Karpas-422 (cell line): ENCODE measurements at regions not wholly inside any gene's neighbourhood (a gene's known extent, or its start where the extent isn't known, plus 50 kb on each side); places are given as distances from the start of the nearest gene placed in this dataset.

ENCODE experiments used
- DNase-seq: peaks from one replicate; pipeline ENCODE4 v3.0.0-alpha.2; 2015
- H2AFZ ChIP-seq: fragments of 200-600 bp; sonication (generic); 2 replicates; pipeline ENCODE4 v1.6.1; 2014; ENCODE audit warnings: antibody characterized with exemption, low read length, mixed read lengths
- H3K27ac ChIP-seq: fragments of 200-600 bp; sonication (generic); 2 replicates; pipeline ENCODE4 v1.5.1; 2014; ENCODE audit warnings: mild to moderate bottlenecking, low read length, moderate library complexity
- H3K27me3 ChIP-seq: fragments of 200-600 bp; sonication (generic); 2 replicates; pipeline ENCODE4 v1.6.1; 2014; ENCODE audit warnings: low read length, mixed read lengths
- H3K36me3 ChIP-seq: fragments of 200-600 bp; sonication (generic); 2 replicates; pipeline ENCODE4 v1.6.1; 2014; ENCODE audit warnings: low read length, mixed read lengths; ENCODE audit not compliant: insufficient read depth
- H3K4me1 ChIP-seq: fragments of 200-600 bp; sonication (generic); 2 replicates; pipeline ENCODE4 v1.6.1; 2014; ENCODE audit warnings: mild to moderate bottlenecking, low read length, mixed read lengths
- H3K4me2 ChIP-seq: fragments of 200-600 bp; sonication (generic); 2 replicates; pipeline ENCODE4 v1.6.1; 2014; ENCODE audit warnings: low read length, low read depth, mild to moderate bottlenecking; ENCODE audit not compliant: poor library complexity, severe bottlenecking
- H3K4me3 ChIP-seq: fragments of 200-600 bp; sonication (generic); 2 replicates; pipeline ENCODE4 v1.5.1; 2014; ENCODE audit warnings: mild to moderate bottlenecking, antibody characterized with exemption, low read length, mixed read lengths
- H3K79me2 ChIP-seq: fragments of 200-600 bp; sonication (generic); 2 replicates; pipeline ENCODE4 v1.6.1; 2014; ENCODE audit warnings: mild to moderate bottlenecking, low read length, mixed read lengths
- H3K9ac ChIP-seq: fragments of 200-600 bp; sonication (generic); 2 replicates; pipeline ENCODE4 v1.6.0; 2014; ENCODE audit warnings: low read length
- H3K9me2 ChIP-seq: fragments of 200-600 bp; sonication (generic), shearing (Covaris generic); replicated peaks from 2 replicates; pipeline ENCODE4 v1.6.0; 2014; ENCODE audit warnings: mild to moderate bottlenecking, low read length, moderate library complexity; ENCODE audit not compliant: insufficient read depth
- H3K9me3 ChIP-seq: fragments of 300-700, 200-600 bp; sonication (generic); 2 replicates; pipeline ENCODE4 v1.6.1; 2014; ENCODE audit warnings: low read length, mixed read lengths
- H4K20me1 ChIP-seq: fragments of 200-600 bp; sonication (generic); 2 replicates; pipeline ENCODE4 v1.6.1; 2014; ENCODE audit warnings: mild to moderate bottlenecking, antibody characterized with exemption, low read length, low read depth; ENCODE audit not compliant: insufficient read depth

DNA sequence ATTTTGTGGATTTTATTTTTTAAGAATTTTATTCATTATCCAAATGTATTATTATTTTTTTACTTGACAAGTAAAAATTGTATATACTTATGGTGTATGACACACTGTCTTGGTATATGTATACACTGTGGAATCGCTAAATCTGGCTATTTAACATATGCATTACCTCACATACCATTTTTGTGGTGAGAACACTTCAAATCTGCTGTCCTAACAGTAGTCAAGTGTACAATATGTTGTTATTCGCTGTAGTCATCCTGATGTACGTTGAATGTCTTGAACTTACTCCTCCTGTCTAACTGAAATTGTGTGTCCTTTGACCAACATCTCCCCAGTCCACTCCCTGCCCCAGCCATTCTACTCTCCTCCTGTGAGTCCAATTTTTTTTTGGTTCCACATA is 153.2 kb upstream of the PTPRM start:
- Histone ChIP-seq H3K4me2 (no peak overlapping the region), H2AFZ (no peak overlapping the region), H3K36me3 (no peaks in the 10 kb centered on the region), H3K9ac (no peak overlapping the region), H3K27me3 (no peaks in the 10 kb centered on the region), H3K4me3 (no peak overlapping the region), H3K9me3 (peaks cover 7% of the 10 kb centered on the region; the same call in 1 of the 2 replicates), H3K9me2 (no peaks in the 10 kb centered on the region), H4K20me1 (no peaks in the 10 kb centered on the region), H3K27ac (no peak overlapping the region), H3K4me1 (no peaks in the 10 kb centered on the region), H3K79me2 (no peaks in the 10 kb centered on the region)
- DNase-seq, result no peak

DNA sequence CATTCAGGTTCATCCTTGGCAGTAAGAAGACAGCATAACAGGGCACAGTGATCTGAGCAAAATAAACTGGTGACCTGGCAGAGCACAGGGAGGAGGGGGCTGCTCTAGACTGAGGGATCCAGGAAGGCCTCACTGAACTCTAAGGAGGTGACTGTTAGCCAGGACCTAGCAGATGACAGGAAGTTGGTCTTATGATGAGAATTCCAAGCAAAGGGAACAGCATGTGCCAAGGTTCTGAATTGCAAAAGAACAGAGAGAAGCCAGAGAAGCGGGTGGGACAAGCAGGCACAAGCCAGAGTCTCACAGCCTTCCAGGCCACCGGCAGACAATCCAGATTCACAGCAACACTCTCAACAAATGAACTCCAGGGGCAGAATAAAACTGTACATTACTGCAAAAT is 152.7 kb upstream of the PTPRM start:
- H3K9me3 ChIP-seq, result peaks cover 7% of the 10 kb centered on the region; the same call in 1 of the 2 replicates
- no peak overlapping the region for H3K4me2 ChIP-seq
- H3K27ac ChIP-seq, result no peak overlapping the region
- no peak overlapping the region for H2AFZ ChIP-seq
- DNase-seq, result no peak
- no peaks in the 10 kb centered on the region for H3K9me2 ChIP-seq
- H3K27me3 ChIP-seq, result no peaks in the 10 kb centered on the region
- H3K4me3 ChIP-seq, result no peak overlapping the region
- no peaks in the 10 kb centered on the region for H3K4me1 ChIP-seq
- no peaks in the 10 kb centered on the region for H3K36me3 ChIP-seq
- no peaks in the 10 kb centered on the region for H4K20me1 ChIP-seq
- H3K9ac ChIP-seq, result no peak overlapping the region
- no peaks in the 10 kb centered on the region for H3K79me2 ChIP-seq

GRCh38 chr18:7415081-7415894 is 151.8 kb upstream of the PTPRM start:
- Histone ChIP-seq H3K4me1 (no peaks in the 10 kb centered on the region), H3K27ac (no peak overlapping the region), H3K36me3 (no peaks in the 10 kb centered on the region), H3K9me3 (peaks cover 7% of the 10 kb centered on the region; the same call in 1 of the 2 replicates), H3K9ac (no peak overlapping the region), H3K79me2 (no peaks in the 10 kb centered on the region), H4K20me1 (no peaks in the 10 kb centered on the region), H2AFZ (no peak overlapping the region), H3K4me3 (no peak overlapping the region), H3K27me3 (no peaks in the 10 kb centered on the region), H3K4me2 (no peak overlapping the region), H3K9me2 (no peaks in the 10 kb centered on the region)
- DNase-seq, result no peak

GRCh38 chr18:7417727-7418126 is 149.4 kb upstream of the PTPRM start:
- H2AFZ ChIP-seq, result no peak overlapping the region
- H3K27me3 ChIP-seq, result no peaks in the 10 kb centered on the region
- H3K27ac ChIP-seq, result no peak overlapping the region
- H3K4me2 ChIP-seq, result no peak overlapping the region
- H3K9me3 ChIP-seq, result peaks cover 7% of the 10 kb centered on the region; the same call in 1 of the 2 replicates
- H3K9me2 ChIP-seq, result no peaks in the 10 kb centered on the region
- no peaks in the 10 kb centered on the region for H3K79me2 ChIP-seq
- no peak overlapping the region for H3K9ac ChIP-seq
- no peaks in the 10 kb centered on the region for H3K36me3 ChIP-seq
- DNase-seq, result no peak
- no peaks in the 10 kb centered on the region for H4K20me1 ChIP-seq
- no peaks in the 10 kb centered on the region for H3K4me1 ChIP-seq
- no peak overlapping the region for H3K4me3 ChIP-seq

GRCh38 chr18:7429831-7430230 is 137.3 kb upstream of the PTPRM start:
- H3K27ac ChIP-seq, result no peak overlapping the region
- no peaks in the 10 kb centered on the region for H3K79me2 ChIP-seq
- H3K4me3 ChIP-seq, result no peak overlapping the region
- H3K9me2 ChIP-seq, result no peaks in the 10 kb centered on the region
- H4K20me1 ChIP-seq, result no peaks in the 10 kb centered on the region
- DNase-seq, result no peak
- no peak overlapping the region for H3K4me2 ChIP-seq
- H3K9ac ChIP-seq, result no peak overlapping the region
- H3K4me1 ChIP-seq, result no peaks in the 10 kb centered on the region
- H3K27me3 ChIP-seq, result no peaks in the 10 kb centered on the region
- no peaks in the 10 kb centered on the region; the same call in 1 of the 2 replicates for H3K36me3 ChIP-seq
- H2AFZ ChIP-seq, result no peak overlapping the region
- H3K9me3 ChIP-seq, result peaks cover 17% of the 10 kb centered on the region; the same call in 1 of the 2 replicates

GRCh38 chr18:7436166-7436565 is 130.9 kb upstream of the PTPRM start:
- peaks cover 7% of the 10 kb centered on the region; the same call in 1 of the 2 replicates for H3K9me3 ChIP-seq
- H3K9ac ChIP-seq, result no peak overlapping the region
- no peaks in the 10 kb centered on the region for H3K79me2 ChIP-seq
- no peaks in the 10 kb centered on the region for H3K9me2 ChIP-seq
- no peaks in the 10 kb centered on the region for H4K20me1 ChIP-seq
- H3K4me3 ChIP-seq, result no peak overlapping the region
- H2AFZ ChIP-seq, result no peak overlapping the region
- H3K4me2 ChIP-seq, result no peak overlapping the region
- H3K27me3 ChIP-seq, result no peaks in the 10 kb centered on the region
- no peaks in the 10 kb centered on the region for H3K36me3 ChIP-seq
- H3K4me1 ChIP-seq, result no peaks in the 10 kb centered on the region
- H3K27ac ChIP-seq, result no peak overlapping the region
- DNase-seq, result no peak

DNA sequence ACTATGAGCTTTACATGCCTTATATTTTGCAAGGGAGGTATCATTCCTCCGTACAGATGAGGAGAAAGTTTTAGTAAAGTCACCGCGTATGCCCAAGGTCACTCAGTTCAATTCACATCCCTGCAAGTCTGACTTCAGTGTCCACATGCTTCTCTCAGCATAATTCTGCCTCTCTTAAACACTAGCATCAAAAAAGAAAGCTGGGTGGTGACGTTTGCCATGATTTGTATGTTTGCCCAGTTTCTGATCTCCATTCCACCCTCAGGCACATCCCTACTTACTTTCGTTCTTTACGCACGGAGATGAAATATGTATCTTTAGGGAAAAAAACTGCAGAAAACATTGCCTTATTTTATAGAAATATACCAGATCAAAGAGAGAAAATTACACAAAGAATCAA is 129.2 kb upstream of the PTPRM start:
- Histone ChIP-seq H3K27ac (no peak overlapping the region), H2AFZ (no peak overlapping the region), H3K4me1 (no peaks in the 10 kb centered on the region), H3K79me2 (no peaks in the 10 kb centered on the region), H3K27me3 (no peaks in the 10 kb centered on the region), H3K9me2 (no peaks in the 10 kb centered on the region), H3K4me2 (no peak overlapping the region), H3K4me3 (no peak overlapping the region), H3K9me3 (peaks cover 7% of the 10 kb centered on the region; the same call in 1 of the 2 replicates), H3K9ac (no peak overlapping the region), H3K36me3 (no peaks in the 10 kb centered on the region), H4K20me1 (no peaks in the 10 kb centered on the region)
- DNase-seq, result no peak

GRCh38 chr18:7438646-7439045 is 128.5 kb upstream of the PTPRM start:
- H3K27me3 ChIP-seq, result no peaks in the 10 kb centered on the region
- H3K4me3 ChIP-seq, result no peak overlapping the region
- H3K9me2 ChIP-seq, result no peaks in the 10 kb centered on the region
- H4K20me1 ChIP-seq, result no peaks in the 10 kb centered on the region
- H3K9ac ChIP-seq, result no peak overlapping the region
- H3K36me3 ChIP-seq, result no peaks in the 10 kb centered on the region
- H2AFZ ChIP-seq, result no peak overlapping the region
- H3K79me2 ChIP-seq, result no peaks in the 10 kb centered on the region
- no peak for DNase-seq
- no peak overlapping the region for H3K27ac ChIP-seq
- H3K4me2 ChIP-seq, result no peak overlapping the region
- H3K4me1 ChIP-seq, result no peaks in the 10 kb centered on the region
- H3K9me3 ChIP-seq, result peaks cover 3% of the 10 kb centered on the region; the same call in 1 of the 2 replicates
